Panc1 (cell line): ENCODE measurements at regions not wholly inside any gene's neighbourhood (a gene's known extent, or its start where the extent isn't known, plus 50 kb on each side); places are given as distances from the start of the nearest gene placed in this dataset.

Experiments
- ATAC-seq: fragments of 200-7000 bp; cut with Tn5 transposase; 2 replicates; pipeline ENCODE4 v1.9.1; 2020; ENCODE audit warnings: mild to moderate bottlenecking, moderate library complexity
- BruUV-seq: library from RNA; stranded (reverse); fragments of 400-500 nt; replicated peaks from 2 replicates; lab custom pipeline; 2021; lab: Mats Ljungman, UMichigan
- CTCF ChIA-PET: fragments of 300-600 bp; sonication (Branson Sonifier 250); formaldehyde crosslinking; loops from one replicate; lab custom pipeline; 2022; ENCODE audit warnings: antibody characterized with exemption; lab: Charles Lee
- POLR2A ChIA-PET: fragments of 300-600 bp; sonication (Branson Sonifier 250); formaldehyde crosslinking; loops from one replicate; lab custom pipeline; 2022; ENCODE audit warnings: antibody characterized with exemption; lab: Charles Lee
- DNase-seq: peaks from one replicate; pipeline ENCODE4 v3.0.0-alpha.2; 2010; ENCODE audit warnings: low read depth, low spot score
- H3K27ac ChIP-seq: 2 replicates; pipeline ENCODE4 v1.5.1; 2011; ENCODE audit warnings: mild to moderate bottlenecking, low read length, inconsistent platforms
- H3K27me3 ChIP-seq: fragments of 200-500 bp; sonication (Bioruptor generic); 2 replicates; pipeline ENCODE4 v1.6.0; 2014; ENCODE audit warnings: low read length, inconsistent platforms; ENCODE audit not compliant: control insufficient read depth, insufficient read depth
- H3K36me3 ChIP-seq: fragments of 200-500 bp; sonication (Bioruptor generic); 2 replicates; pipeline ENCODE4 v1.5.1; 2014; ENCODE audit warnings: inconsistent platforms, mild to moderate bottlenecking, low read length, moderate library complexity; ENCODE audit not compliant: control insufficient read depth, insufficient read depth
- H3K4me1 ChIP-seq: 2 replicates; pipeline ENCODE4 v1.5.1; 2011; ENCODE audit warnings: inconsistent platforms, mild to moderate bottlenecking, low read length, moderate library complexity; ENCODE audit not compliant: control insufficient read depth, insufficient read depth
- H3K4me3 ChIP-seq, 2 experiments: 2 replicates each; pipeline ENCODE4 v1.5.1; 2011 to 2012; ENCODE audit warnings: low read depth in 2 of 2, low read length in 2 of 2, mild to moderate bottlenecking in 2 of 2, inconsistent platforms in 1 of 2, moderate library complexity in 1 of 2
- H3K9me3 ChIP-seq: fragments of 200-500 bp; sonication (Bioruptor generic); 2 replicates; pipeline ENCODE4 v1.5.1; 2014; ENCODE audit warnings: low read depth, mild to moderate bottlenecking, inconsistent platforms, low read length, moderate library complexity; ENCODE audit not compliant: control insufficient read depth, insufficient read depth
- CTCF ChIP-seq: fragments of 450-650 bp; IDR thresholded peaks from 2 replicates; pipeline ENCODE4 v1.5.1; 2017; ENCODE audit warnings: mild to moderate bottlenecking
- POLR2AphosphoS5 ChIP-seq: IDR thresholded peaks from 2 replicates; pipeline ENCODE4 v1.6.1; 2012; ENCODE audit warnings: mild to moderate bottlenecking, low read depth, low read length, moderate library complexity
- REST ChIP-seq, 2 experiments: IDR thresholded peaks; 2 replicates each; pipeline ENCODE4 v1.6.1; 2011 to 2012; ENCODE audit warnings: low read depth in 2 of 2, control low read depth in 1 of 2, low read length in 1 of 2, mild to moderate bottlenecking in 1 of 2, moderate library complexity in 1 of 2; ENCODE audit not compliant: insufficient read depth in 1 of 2
- SIN3A ChIP-seq: IDR thresholded peaks from 2 replicates; pipeline ENCODE4 v1.6.1; 2012; ENCODE audit warnings: low read depth, mild to moderate bottlenecking, low read length, moderate library complexity, borderline replicate concordance; ENCODE audit not compliant: insufficient read depth
- TCF7L2 ChIP-seq: IDR thresholded peaks from 2 replicates; pipeline ENCODE4 v1.6.1; 2011; ENCODE audit warnings: mild to moderate bottlenecking, low read depth, low read length, inconsistent platforms
- in situ Hi-C: cut with HindIII; loops from 2 replicates; pipeline ENCODE4 v1.10.0; 2016; ENCODE audit warnings: low sequenced_read_pairs, low pct_unique_long_range_greater_than_20kb
- intact Hi-C: fragments of 100-400 bp; cut with micrococcal nuclease; formaldehyde crosslinking; loops from one replicate; pipeline ENCODE4 v1.10.0; 2022; ENCODE audit not compliant: unreplicated experiment

- BruUV-seq = no TSS peak
- H3K36me3 ChIP-seq = no peaks in the 10 kb centered on the region
- H3K27ac ChIP-seq = no peak overlapping the region
- ChIA-PET CTCF (no interaction called here), POLR2A (no interaction called here)
- H3K27me3 ChIP-seq = no peaks in the 10 kb centered on the region
- H3K9me3 ChIP-seq = no peaks in the 10 kb centered on the region; the same call in 1 of the 2 replicates
- H3K4me1 ChIP-seq = no peaks in the 10 kb centered on the region
- intact Hi-C loops (no loop called here), in situ Hi-C loops (no loop called here)
- DNase-seq (no peak), ATAC-seq (no peak)
- TF ChIP-seq SIN3A = no peak
- no peak for TF ChIP-seq POLR2AphosphoS5
- TF ChIP-seq REST (IDR thresholded peaks at IDR 0.05; ENCODE audit: insufficient read depth in 1 of 2, low read depth in 2 of 2, low read length in 1 of 2) = no peak
- no peak for TF ChIP-seq CTCF
- TF ChIP-seq TCF7L2 = no peak
- H3K4me3 ChIP-seq = no peak overlapping the region
These were observed 989.5 kb upstream of the CNTNAP5 start for GRCh38 chr2:123035541-123035940.

GRCh38 chr2:123036300-123036699 lies 988.8 kb upstream of the CNTNAP5 start:
- BruUV-seq = no TSS peak
- Histone ChIP-seq H3K27ac (no peak overlapping the region), H3K27me3 (no peaks in the 10 kb centered on the region), H3K36me3 (no peaks in the 10 kb centered on the region), H3K9me3 (no peaks in the 10 kb centered on the region; the same call in 1 of the 2 replicates), H3K4me1 (no peaks in the 10 kb centered on the region), H3K4me3 (no peak overlapping the region)
- in situ Hi-C loops (no loop called here), intact Hi-C loops (no loop called here)
- ATAC-seq (no peak), DNase-seq (no peak)
- ChIA-PET POLR2A (no interaction called here), CTCF (no interaction called here)
- TF ChIP-seq CTCF (no peak), REST (IDR thresholded peaks at IDR 0.05; ENCODE audit: insufficient read depth in 1 of 2, low read depth in 2 of 2, low read length in 1 of 2) (no peak), SIN3A (no peak), TCF7L2 (no peak), POLR2AphosphoS5 (no peak)
